Renal pelvis (tissue), 1 donor: ENCODE measurements at regions not wholly inside any gene's neighbourhood (a gene's known extent, or its start where the extent isn't known, plus 50 kb on each side); places are given as distances from the start of the nearest gene placed in this dataset.

Experiments used
- DNase-seq: peaks from one replicate; pipeline ENCODE4 v3.0.0-alpha.2; 2013

DNA sequence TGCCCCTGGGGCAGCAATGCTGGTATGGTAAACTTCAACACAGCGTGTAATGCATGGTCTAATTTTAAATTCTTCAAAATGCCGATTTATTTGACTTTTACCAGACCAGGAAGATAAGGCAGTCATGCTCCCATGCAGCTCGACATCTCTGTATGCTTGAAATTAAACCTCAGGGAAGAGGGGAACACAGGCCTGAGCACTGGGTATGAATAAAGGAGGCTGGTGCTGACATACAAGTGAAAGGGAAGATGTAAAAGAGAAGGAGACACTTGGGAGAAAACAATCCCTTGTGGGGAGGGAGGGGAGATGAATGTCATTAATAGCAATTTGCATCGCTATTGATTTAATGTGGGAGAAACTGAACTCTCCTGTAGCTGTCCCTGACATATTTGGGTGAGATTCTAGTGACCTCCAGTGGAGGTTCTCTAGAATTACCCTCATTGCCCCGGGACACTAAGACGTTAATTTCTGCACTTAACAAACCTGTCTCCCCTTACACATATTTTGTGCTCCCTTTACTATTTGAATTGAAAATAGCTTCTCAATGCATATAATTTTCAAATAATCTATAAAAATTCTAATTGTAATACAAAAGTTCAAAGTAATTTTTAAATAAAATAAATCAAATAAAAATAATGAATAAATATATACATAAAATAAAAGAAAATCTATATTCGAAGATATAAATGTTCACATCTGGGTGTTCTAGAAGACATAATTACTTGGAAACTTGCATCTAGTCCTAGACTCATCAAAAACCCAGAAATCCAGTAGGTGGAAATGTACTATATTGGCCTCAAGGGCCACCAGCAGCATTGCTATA is 283.1 kb downstream of the LMX1A start:
- DNase-seq = peak; percentile 58

DNA sequence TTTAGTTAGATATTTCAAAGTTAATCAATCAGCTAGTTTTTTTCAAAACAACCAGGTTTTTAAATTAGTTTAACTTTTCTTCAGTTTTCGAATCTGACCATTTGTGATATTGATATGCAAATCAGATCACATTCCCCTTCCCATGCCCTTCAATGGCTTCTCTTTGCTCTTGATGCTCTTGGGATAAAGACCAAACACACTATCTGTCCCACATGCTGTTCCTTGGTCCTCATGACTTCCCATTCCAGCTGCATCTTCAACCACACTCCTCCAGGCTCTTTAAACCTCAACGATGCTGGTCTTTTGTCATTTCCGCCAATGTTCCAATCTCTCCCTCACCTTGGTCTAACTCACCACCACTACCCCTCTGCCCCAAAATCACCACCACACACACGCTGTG is 285.8 kb downstream of the LMX1A start:
- no peak for DNase-seq

DNA sequence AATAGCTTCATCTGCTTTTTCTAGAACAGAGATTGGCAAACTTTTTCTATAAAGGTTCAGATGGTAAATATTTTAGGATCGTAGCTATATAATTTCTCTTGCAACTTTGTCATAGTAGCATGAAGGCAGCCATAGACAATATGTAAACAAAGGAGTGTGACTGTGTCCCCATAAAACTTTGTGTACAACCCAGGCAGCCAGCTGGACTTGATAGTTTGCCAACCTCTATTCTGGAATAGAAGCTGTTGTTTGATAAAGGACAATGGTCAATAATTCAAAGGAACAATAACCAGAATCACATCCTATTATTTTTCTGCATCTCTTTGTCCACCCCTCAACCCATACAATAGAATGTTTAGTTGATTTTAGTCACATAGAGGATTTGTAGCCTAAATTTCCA is 286.7 kb downstream of the LMX1A start:
- no peak for DNase-seq

DNA sequence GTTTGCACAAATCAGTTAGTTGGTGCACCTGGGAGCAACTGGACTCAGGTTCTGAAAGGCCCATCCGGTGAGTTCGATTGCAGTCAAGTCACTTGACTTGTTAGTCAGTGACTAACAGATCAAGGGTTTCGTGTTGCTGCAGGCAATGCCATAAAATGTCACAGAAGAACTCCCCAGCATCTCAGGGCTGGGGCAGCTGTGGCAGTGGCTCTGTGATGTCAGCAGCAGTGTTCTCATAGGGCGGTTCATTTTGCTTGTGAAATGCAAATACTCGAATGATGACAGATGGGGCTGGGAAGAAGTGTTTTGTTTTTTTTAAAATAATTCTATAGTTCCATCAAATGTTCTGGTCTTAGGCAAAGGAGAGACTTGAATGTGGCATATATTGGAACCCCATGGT is 287.8 kb downstream of the LMX1A start:
- DNase-seq = no peak

DNA sequence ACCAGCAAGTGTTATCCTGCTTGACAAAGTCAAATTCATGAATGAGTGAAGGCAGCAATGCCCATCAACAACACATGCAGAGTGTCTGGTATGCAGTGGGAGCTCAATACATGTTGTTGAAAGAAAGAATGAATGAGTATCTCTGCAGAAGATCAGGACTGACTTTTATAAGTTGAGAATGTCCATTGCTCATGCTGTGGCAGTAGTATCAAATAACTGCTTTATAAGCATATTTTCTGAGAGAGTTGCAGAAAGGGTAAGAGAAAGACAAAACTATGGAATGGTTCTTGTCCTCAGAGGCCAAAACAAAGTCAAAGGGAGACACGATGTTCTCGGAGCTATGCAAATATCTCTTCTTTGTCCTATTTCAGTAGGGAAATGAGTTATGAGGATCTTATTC is 288.7 kb downstream of the LMX1A start:
- DNase-seq = no peak

DNA sequence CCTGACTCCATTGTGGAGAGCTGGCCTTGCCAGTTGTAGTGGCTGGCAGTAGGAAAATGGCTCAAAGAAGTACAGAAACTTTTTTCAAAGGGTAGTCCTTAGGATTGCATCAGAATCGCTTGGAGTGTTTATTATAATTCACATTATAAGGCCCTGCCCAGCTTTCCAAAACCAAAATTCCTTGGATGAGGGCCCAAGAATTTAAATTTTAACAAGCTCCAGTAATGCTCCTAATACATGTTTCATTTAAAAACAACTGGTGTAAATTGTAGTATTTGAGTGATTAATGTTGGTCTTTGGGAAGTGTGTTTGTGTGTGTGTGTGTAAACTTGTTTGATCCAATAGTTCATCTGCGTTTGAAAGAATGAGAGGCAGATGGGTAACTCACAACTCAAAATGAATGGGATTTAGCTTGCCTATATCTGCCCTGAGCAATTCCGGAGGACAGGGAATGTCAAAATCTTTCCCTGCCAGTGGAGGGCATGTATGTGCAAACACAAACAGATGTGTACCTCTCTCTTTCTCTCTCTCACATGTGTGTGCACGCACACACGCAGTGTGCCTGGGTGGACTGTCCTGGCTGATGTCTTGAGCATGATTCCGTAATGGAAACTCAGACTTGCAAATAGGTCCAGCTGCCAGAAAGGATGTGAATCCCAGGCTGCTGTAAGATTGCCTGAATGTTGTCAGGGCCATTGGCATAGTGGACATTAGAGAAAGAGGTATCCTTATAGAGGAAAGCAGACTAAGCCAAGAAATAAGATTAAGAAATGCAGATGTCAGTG is 293.1 kb downstream of the LMX1A start:
- DNase-seq = peak; percentile 23

DNA sequence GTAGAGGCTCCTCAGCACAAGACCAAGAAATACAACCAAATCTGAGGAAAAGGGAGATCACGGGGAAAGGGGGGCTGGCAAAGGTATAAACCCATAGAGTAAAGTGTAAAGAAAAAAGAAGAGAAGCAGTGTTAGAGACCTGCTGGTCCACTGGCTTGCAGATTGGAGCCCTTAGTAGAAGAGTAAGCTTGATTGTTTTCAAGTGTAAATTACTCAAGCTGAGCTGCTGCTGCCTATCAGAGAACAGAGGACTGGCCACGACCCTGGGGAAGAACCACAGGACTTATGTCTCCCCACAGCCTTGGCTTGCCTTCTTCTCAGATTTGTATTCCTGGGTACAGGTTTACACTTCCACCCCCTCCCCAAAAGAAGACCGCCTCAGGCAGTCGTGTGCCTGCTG is 294.2 kb downstream of the LMX1A start:
- DNase-seq = no peak

DNA sequence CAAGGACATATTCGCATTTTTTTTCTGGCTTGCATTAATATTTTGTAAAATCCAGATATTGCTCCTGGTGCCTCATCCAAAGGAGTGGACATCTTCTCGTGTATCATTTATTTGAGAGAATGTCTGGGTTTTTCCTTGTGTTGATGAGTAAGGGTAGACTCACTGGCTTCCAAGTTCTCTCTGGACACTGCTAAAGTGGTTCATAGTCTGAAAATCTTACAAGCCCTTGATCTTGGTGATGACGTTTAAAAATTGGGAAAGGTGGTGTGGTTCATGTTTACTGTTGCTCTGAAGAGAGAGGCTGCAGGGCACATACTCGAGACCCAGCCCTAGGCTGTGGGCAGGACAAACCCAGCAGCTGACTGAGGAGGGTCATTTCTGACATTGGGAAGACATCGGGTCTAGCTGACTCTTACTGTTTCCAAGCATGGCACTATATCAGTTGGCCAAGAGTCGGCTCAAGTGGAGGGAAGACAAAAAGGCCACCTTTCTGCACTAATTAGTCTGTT is 296.2 kb downstream of the LMX1A start:
- no peak for DNase-seq

DNA sequence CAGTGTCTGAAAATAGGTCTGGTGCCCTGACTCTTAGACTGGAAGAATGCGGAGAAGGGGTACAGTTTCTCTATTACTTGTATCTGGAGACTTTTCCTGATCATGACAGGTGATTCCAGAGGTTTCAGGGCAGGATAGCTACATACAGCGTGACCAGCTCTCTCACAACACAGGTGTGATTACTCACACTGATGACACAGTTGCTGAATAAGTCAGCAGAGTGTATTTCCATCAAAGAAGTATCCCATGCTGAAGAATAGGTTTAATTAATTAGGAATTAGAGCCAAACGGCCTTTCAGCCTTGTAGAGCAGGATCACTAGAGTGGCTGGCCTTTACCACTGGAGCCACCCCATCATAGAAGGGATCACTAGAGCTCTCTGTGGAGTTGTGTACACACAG is 298.6 kb downstream of the LMX1A start:
- no peak for DNase-seq

DNA sequence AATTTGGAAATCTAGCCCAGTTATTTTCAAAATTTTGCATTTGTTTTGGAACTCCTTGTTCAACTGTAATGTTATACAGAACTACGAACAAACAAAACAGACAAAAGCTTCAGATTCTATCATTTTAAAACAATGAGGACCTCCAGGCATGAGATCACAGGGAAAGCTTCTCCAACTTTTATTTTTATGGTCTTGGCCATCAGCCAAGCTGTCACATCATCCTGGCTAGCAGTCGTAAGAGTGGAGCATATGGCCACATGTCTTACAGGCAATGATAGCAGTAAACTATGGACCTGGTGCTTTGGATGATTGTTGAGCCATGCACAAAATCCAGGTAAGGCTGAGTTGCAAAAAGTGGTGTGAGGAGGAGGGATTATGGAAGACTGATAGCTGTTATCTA is 299.6 kb downstream of the LMX1A start:
- no peak for DNase-seq

DNA sequence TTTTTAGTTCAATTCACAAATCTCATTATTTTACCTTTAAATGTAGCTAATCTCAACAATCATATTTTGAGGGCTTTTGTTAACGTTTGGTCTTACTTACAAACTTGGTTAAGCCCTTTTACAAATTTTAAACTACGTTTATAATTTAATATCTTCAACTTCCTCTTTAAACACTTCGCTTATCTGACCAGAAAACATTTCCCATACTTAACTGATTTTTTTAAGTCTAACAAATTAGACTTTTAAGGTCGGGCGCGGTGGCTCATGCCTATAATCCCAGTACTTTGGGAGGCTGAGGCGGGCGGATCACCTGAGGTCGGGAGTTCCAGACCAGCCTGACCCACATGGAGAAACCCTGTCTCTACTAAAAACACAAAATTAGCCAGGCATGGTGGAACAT is 300.9 kb downstream of the LMX1A start:
- no peak for DNase-seq

DNA sequence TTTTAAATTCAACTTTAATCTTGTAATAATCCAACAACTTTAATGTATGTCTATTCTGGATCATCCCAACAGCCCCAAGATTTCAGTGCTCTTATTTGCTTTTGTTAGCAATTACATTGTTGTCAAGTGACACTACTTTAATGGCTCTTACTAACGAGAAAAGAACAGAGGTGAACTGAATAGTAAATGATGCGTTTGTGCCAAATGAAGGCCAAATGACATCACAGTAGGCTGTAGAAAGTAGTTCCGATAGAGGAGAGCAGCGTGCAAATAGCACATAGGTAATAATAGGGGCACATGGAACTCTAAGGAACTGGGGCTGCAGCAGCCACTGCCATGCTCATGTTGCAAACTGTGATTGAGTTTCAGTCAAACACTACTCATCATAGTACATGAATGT is 301.9 kb downstream of the LMX1A start:
- no peak for DNase-seq

DNA sequence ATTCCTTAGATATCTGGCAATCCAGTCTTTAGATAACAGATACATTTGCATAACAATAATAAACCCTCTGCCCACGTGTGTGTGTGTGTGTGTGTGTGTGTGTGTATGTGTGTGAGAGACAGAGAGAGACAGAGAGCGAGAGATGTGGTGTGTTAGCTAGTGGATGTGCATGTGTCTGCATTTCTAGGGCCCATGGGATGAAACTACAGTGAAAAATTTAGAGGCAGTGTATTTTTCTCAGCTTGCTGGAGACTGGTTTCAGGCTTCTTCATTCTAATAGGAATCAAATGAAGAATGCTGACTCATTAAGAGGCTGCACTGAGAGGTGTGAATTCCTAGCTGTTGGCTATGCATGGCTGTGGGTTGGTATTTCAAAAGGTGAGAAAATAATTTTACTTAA is 303.2 kb downstream of the LMX1A start:
- no peak for DNase-seq

DNA sequence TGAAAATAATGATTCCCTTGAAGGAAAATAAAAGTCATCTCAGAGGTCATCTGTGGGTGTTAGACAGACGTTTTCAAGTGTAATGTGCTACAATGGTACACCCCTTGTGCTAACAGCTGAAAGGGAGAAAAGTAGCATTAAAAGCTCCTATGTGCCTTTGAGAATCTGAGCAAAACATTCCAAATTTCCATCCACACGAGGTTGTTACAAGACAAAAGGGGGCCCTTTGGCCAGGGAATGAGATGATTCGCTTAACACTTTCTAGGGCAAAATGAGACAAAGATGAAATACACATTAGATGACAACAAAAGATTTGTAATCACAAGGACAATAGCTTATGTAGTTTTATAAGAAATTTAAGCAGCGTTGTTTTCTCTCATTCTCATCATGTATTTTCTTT is 303.6 kb downstream of the LMX1A start:
- DNase-seq = no peak

DNA sequence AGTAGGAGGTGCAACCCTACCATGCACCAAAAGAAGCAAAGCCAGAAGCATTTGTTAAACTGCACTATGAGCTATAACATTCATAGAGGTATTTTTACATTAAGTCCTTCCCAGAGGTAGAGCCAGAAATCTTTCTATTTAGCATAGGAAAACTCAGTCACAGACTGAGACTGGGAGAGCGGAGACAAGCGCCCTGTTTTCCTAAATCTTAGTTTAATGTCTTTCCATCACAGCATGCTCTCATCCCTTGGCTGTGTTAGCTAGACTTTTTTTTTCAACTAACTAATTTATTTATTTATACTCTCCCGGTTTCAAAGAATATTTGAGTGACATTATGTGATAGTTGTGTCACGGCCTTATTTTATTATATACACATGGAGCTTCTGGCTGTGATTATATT is 304.1 kb downstream of the LMX1A start:
- no peak for DNase-seq

DNA sequence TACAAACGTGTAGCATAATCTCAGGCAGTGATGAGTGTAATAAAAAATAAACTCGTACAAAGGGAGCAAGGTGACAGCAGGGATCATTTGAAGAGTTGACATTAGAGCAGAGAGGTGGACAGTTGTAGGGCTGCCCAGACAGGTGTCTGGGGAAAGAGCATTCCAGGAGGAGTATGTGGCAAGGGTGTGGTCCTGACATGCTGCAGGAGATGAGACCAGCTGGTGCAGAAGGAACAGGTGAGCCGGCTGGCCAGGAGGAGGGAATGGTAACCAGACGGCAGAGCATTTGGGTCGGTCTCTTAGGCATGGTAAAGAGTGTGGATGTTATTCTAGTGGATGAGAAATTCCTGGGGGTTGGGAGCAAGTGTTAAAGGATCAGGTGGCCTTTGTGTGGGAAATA is 306.3 kb downstream of the LMX1A start:
- DNase-seq = no peak

DNA sequence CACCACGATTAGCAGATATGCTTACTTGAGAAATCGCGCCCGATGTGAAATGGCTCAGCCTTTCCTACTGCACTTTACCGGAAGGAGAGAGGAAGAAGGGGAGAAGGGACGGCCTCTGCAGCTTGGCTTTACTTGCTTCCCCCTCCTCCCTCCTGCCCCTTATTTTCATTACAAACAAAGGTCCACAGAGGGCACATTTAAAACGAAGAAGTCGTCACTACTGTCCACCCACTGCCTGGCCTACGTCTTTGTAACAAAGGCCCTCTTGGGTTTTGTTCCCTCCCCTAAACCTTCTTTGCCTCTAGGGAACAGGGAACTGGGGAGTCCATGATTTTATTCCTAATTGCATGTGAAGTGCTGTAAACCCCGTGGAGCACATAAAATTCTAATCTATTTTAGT is 308.5 kb downstream of the LMX1A start:
- no peak for DNase-seq

DNA sequence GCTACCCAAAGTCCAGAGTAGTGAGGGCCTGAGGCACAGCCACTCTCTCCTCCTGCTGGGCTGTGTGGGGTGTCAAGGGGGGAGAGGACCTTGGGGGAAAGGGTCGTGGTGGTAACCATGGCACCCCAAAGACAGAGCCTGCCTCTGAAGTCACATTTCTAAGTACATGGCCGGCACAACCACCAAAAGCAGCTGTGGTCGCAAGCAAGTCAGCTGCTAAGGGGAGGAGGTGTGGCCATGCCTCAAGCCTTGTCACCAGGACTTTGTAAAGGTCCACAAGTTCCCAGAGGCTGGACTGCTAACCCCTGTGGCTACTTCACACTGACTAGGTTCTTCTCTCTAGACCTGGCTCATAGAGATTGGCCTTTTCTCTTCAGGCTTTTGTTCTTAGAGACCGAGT is 310.6 kb downstream of the LMX1A start:
- no peak for DNase-seq

DNA sequence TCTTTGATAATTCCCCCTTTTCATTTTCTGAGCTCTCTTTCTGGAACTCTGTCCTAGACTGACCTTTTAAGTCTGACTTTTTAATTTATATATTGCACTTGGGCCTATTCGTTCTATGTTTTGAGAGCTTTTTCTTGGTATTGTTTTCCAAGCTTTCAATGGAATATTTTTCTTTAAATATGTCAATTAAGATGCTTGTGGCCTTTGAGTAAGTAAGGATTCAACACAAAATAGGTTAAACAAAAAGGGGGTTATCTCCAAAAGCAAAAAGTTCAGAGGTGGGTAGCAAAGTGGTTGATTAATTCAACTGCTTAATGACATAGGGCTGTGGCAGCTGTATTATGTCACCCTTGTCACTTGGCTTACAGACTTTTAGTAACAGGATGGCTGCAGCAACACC is 315.9 kb downstream of the LMX1A start:
- DNase-seq = no peak

DNA sequence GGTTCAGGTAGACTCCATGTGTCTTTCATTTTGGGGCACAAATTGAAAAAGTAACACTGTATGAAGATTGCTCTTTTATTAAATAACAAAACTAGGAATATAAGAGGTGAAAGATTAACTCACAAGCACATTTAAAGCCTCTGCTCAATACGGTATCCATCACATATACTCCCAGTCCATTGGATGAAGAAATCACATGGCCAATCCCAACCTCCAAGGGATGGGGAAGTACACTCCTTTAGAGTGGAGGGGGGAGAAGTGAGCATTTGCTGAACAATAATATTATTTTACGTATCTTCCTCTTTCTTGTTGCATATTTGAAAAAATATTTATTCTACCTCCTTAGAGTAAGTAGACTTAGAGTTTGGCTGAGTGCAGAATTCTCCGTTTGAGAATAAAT is 316.5 kb downstream of the LMX1A start:
- DNase-seq = no peak

DNA sequence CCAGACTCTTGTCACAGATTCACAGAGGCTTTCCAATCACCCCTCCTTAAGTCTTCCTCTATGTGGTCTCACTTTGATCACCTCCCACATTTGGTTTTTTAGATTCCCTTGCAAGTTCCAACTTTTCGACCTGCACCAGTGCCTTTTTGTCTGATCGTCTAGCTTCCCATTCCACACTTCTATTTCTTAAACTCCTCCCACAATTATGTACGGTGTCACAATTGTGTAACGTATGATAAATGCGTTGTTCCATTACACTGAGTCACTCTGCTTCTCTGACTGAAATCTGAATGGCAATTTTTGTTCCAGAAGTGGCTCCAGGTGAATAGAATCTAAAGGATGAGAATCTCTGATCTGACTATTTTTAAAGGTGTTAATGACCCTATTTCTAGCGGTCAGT is 320.1 kb downstream of the LMX1A start:
- DNase-seq = no peak

DNA sequence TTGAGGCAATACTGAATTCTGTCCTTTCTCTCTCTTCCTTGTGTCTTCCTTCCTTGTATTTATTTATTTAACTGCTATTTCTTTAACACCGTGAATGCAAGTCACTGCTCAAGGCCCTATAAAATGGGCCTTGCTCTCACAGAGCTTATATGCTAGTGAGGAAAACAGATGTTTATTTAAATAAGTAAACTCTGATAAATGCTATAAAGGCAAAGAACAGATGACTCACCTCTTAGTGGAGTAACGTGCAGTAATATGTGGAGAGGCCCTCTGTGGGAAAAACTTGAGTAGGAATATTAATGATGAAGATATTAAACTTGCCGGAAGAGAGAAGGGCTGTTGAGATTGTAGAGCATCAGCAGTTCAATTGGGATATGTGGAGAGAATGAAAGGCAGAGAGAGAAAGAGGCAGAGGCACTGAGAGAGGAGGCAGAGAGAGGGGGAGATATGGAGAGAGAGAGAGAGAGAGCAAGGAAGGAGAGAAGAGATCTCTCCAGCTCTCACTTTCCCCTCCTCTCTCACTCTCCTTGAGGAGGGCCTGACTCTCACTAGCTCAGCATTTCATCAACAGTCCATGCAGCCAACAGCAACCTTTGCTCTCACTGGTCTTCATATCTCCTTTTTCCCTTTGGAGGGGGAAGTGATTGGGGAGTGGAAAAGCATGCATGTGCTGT is 322.2 kb downstream of the LMX1A start:
- no peak for DNase-seq

DNA sequence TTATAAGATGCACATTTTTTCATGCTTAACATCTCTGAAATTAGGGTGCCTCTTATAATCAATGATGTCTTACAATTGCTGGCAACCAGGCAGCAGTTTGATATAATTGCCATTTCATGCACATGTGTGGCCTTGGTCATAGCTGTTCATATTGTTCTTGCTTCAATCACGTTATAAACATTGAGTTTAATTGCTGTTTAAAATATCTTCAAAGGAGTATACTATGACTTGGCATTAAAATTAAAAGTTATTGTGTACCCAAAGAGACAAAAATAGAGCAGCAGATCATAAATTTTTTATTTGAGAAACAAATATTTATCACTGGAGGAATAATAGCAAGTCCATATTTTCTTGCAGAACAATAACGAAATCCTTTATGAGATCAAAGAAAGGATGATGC is 325.5 kb downstream of the LMX1A start:
- no peak for DNase-seq
